ENCODE measurements at regions not wholly inside any gene's neighbourhood (a gene's known extent, or its start where the extent isn't known, plus 50 kb on each side); places are given as distances from the start of the nearest gene placed in this dataset.

DNA sequence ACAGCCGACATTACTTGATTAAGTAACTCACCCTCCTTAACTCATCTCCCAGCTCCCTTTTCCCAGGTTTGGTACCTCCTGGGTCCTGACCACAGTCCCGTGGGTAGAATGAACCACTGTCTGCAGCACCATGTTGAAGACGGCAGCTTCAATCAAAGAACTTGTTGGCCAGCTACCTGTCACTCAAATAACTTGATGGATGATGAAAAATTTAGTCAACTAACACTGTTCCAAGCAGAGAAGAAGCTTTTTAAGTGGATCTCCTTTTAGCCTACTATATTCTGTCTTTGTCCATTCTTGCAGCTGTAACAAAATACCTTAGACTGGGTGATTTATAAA is 138.4 kb upstream of the F3 start:
- no peak for TF ChIP-seq ZFX (IDR thresholded peaks at IDR 0.05; ENCODE audit: borderline replicate concordance)
- TF ChIP-seq, protein P1, sequence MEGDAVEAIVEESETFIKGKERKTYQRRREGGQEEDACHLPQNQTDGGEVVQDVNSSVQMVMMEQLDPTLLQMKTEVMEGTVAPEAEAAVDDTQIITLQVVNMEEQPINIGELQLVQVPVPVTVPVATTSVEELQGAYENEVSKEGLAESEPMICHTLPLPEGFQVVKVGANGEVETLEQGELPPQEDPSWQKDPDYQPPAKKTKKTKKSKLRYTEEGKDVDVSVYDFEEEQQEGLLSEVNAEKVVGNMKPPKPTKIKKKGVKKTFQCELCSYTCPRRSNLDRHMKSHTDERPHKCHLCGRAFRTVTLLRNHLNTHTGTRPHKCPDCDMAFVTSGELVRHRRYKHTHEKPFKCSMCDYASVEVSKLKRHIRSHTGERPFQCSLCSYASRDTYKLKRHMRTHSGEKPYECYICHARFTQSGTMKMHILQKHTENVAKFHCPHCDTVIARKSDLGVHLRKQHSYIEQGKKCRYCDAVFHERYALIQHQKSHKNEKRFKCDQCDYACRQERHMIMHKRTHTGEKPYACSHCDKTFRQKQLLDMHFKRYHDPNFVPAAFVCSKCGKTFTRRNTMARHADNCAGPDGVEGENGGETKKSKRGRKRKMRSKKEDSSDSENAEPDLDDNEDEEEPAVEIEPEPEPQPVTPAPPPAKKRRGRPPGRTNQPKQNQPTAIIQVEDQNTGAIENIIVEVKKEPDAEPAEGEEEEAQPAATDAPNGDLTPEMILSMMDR (IDR thresholded peaks at IDR 0.05), result no peak
- H3K27ac ChIP-seq, result no peak overlapping the region

DNA sequence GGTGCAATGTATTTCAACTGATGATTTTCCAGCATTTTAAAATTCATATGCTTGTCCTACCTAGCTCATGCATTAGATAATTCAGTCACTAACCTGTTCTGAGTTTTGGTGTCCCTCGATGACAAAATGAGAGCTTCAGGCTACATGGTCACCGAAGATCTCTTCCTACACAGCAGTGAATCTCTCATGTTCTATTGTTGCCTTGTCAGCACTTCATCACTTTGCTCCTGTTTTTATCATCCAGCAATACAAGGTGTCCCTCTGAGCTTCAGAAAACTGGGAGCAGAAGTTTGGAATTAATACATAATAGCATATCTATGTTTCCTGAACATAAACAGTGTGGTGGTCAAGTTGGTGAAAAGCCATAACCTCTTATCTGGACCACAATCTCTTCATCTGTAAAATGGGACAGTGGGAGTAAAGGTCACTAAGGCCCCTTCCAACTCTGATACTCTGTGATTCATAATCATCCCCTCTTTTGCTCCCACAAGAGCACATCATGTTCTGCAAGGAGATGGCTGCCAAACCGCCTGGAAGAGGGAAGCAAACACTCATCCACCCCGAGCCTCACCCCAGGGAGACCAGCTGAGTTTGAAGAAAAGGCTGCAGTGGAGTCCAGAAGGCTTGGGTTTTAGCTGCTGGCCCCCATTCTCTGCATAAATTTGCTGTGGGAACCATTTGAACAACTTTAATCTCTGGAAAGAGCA is 137.9 kb upstream of the F3 start:
- no peak overlapping the region for H3K27ac ChIP-seq
- TF ChIP-seq ZFX (IDR thresholded peaks at IDR 0.05; ENCODE audit: borderline replicate concordance), result no peak
- TF ChIP-seq, protein P1 (IDR thresholded peaks at IDR 0.05), result no peak

DNA sequence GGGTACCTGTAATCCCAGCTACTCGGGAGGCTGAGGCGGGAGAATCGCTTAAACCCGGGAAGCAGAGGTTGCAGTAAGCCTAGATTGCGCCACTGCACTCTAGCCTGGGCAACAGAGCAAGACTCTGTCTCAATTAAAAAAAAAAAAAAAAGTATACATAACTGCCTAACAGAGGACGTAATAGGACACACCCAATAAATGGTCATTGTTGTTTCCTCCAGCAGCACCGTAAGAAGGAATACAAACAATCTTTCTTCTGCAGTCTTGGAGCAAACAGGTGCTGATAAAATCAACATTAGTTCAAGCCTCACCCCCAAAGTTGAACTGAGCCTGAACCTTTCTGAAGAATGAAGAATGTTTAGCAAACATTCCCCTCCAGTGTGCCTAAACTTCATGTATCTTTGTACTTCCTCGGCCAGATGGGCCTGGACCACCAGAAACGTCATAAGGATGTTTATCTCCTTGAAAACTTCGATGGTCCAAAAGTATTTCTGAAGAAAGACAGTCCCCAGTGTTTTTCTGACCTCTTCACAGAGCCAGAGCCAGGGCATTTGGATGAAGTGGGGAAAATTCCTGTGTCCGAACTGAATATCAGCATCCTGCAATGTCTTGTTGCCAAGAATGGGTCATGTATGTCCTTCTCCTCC is 136.8 kb upstream of the F3 start:
- H3K27ac ChIP-seq, result no peak overlapping the region
- TF ChIP-seq, protein P1 (IDR thresholded peaks at IDR 0.05), result no peak
- no peak for TF ChIP-seq ZFX (IDR thresholded peaks at IDR 0.05; ENCODE audit: borderline replicate concordance)

DNA sequence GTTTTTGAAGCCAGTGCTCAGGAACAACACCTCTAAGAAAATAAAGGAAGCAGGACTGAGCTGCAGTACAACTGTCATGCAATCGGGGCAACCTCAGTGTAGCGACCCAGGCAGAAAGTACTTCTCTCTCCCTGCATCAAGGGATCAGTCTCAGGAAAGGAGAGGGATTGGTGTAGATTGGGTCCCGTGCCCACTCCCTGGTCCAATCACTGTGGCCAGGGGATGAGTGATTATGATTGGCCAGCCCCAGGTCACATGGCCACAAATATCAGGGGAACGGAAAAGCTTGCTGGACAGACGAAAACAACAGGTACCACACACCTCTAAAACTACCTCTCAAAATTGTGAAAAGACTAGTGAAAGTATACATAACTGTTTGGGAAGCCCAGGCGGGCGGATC is 136.2 kb upstream of the F3 start:
- H3K27ac ChIP-seq, result no peak overlapping the region
- TF ChIP-seq, protein P1 (IDR thresholded peaks at IDR 0.05), result no peak
- no peak for TF ChIP-seq ZFX (IDR thresholded peaks at IDR 0.05; ENCODE audit: borderline replicate concordance)

DNA sequence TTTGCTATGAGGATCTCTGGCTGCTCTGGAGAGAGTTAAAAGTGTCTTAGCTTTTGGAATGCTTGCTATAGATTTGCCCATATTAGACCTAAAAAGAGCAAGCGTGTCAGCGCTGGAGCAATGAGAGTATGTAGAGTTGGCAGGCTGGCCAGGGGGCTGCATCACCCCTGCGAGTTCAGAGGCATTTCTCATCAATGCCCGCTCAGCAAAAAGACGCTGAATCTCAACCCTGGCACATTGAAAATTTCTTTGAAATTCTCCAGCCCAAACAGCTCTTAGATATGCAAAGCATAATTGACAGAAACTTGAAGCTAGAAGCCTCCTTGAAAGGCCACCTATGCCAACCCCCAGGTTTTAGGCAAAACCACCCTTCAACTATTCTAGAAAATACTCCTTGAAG is 135.5 kb upstream of the F3 start:
- no peak for TF ChIP-seq ZFX (IDR thresholded peaks at IDR 0.05; ENCODE audit: borderline replicate concordance)
- TF ChIP-seq, protein P1 (IDR thresholded peaks at IDR 0.05), result no peak
- H3K27ac ChIP-seq, result no peak overlapping the region

DNA sequence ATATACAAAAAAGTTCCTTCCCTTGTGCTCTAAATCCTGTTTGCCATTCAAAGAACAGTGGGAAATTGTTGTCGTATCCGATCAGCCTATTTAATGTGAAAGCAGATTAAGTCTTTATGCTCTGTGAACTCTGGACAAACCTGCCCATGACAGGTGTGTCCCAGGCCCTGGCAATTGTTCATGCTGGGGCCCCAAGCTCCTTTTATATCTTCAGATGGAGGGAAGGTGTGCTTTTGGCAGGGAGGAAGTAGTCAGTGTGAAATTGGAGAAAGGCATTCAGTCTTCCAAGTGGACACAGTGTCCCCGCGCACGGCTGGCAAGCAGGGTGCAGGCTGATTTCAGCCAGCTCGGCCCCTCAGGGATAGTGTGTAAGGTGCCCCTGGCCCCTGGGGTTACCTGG is 135.1 kb upstream of the F3 start:
- TF ChIP-seq, protein P1 (IDR thresholded peaks at IDR 0.05), result no peak
- TF ChIP-seq ZFX (IDR thresholded peaks at IDR 0.05; ENCODE audit: borderline replicate concordance), result no peak
- H3K27ac ChIP-seq, result no peak overlapping the region

DNA sequence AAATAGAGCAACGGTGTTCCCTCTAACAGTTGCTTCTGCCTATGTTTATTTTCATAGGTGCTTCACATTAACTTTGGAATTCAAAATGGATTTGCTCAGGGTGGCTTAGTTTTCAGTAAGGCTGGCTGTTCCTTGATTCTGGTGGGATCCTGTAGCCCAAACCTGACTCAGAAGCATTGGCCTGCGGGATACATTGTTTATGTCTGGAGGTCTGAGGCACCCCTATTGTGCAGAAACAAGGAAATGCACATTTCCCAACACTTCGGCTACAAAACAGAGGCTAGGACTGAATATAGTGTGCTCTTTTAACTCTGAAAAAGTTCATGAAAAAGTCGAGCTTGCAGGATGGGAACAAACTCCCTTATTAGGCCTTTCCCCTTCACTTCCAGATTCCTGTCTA is 133.8 kb upstream of the F3 start:
- no peak for TF ChIP-seq ZFX (IDR thresholded peaks at IDR 0.05; ENCODE audit: borderline replicate concordance)
- TF ChIP-seq, protein P1 (IDR thresholded peaks at IDR 0.05), result no peak
- no peak overlapping the region for H3K27ac ChIP-seq

Data from 22Rv1 (cell line).